ENCODE measurements at regions not wholly inside any gene's neighbourhood (a gene's known extent, or its start where the extent isn't known, plus 50 kb on each side); places are given as distances from the start of the nearest gene placed in this dataset.

- no peaks in the 10 kb centered on the region for H3K9me3 ChIP-seq (ENCODE audit: control insufficient read depth in 2 of 2, low read length in 2 of 2)
Observed at GRCh38 chr18:73923866-73924265, 223.8 kb downstream of the FBXO15 start.

GRCh38 chr18:73920033-73920432 is 227.6 kb downstream of the FBXO15 start:
- H3K9ac ChIP-seq (ENCODE audit: low read length in 2 of 2) = no peak overlapping the region
- no peak overlapping the region for H3K4me3 ChIP-seq (ENCODE audit: low read length in 2 of 2)
- H3K36me3 ChIP-seq (ENCODE audit: control insufficient read depth in 2 of 2, insufficient read depth in 2 of 2, low read length in 2 of 2) = no peaks in the 10 kb centered on the region
- no peaks in the 10 kb centered on the region for H3K9me3 ChIP-seq (ENCODE audit: control insufficient read depth in 2 of 2, low read length in 2 of 2)
- no peaks in the 10 kb centered on the region for H3K4me1 ChIP-seq (ENCODE audit: control insufficient read depth, insufficient read depth, low read length)
- no peak overlapping the region for H3K27ac ChIP-seq (ENCODE audit: low read length)
- no peaks in the 10 kb centered on the region for H3K27me3 ChIP-seq (ENCODE audit: control insufficient read depth in 1 of 2, insufficient read depth in 2 of 2, low read length in 2 of 2)

More at GRCh38 chr18:73923866-73924265, 223.8 kb downstream of the FBXO15 start:
- Histone ChIP-seq H3K36me3 (ENCODE audit: control insufficient read depth in 2 of 2, insufficient read depth in 2 of 2, low read length in 2 of 2) (no peaks in the 10 kb centered on the region), H3K4me1 (ENCODE audit: control insufficient read depth, insufficient read depth, low read length) (no peaks in the 10 kb centered on the region), H3K27me3 (ENCODE audit: control insufficient read depth in 1 of 2, insufficient read depth in 2 of 2, low read length in 2 of 2) (no peaks in the 10 kb centered on the region), H3K27ac (ENCODE audit: low read length) (no peak overlapping the region), H3K9ac (ENCODE audit: low read length in 2 of 2) (no peak overlapping the region), H3K4me3 (ENCODE audit: low read length in 2 of 2) (no peak overlapping the region)

- no peaks in the 10 kb centered on the region for H3K27me3 ChIP-seq (ENCODE audit: control insufficient read depth in 1 of 2, insufficient read depth in 2 of 2, low read length in 2 of 2)
Observed at GRCh38 chr18:73918816-73919215, 228.8 kb downstream of the FBXO15 start.

GRCh38 chr18:73917046-73917445 is 230.6 kb downstream of the FBXO15 start:
- H3K27me3 ChIP-seq (ENCODE audit: control insufficient read depth in 1 of 2, insufficient read depth in 2 of 2, low read length in 2 of 2) = no peaks in the 10 kb centered on the region
- no peaks in the 10 kb centered on the region for H3K36me3 ChIP-seq (ENCODE audit: control insufficient read depth in 2 of 2, insufficient read depth in 2 of 2, low read length in 2 of 2)
- H3K9ac ChIP-seq (ENCODE audit: low read length in 2 of 2) = no peak overlapping the region
- H3K27ac ChIP-seq (ENCODE audit: low read length) = no peak overlapping the region
- no peaks in the 10 kb centered on the region for H3K9me3 ChIP-seq (ENCODE audit: control insufficient read depth in 2 of 2, low read length in 2 of 2)
- no peaks in the 10 kb centered on the region for H3K4me1 ChIP-seq (ENCODE audit: control insufficient read depth, insufficient read depth, low read length)
- no peak overlapping the region for H3K4me3 ChIP-seq (ENCODE audit: low read length in 2 of 2)

More at GRCh38 chr18:73918816-73919215, 228.8 kb downstream of the FBXO15 start:
- Histone ChIP-seq H3K4me1 (ENCODE audit: control insufficient read depth, insufficient read depth, low read length) (no peaks in the 10 kb centered on the region), H3K27ac (ENCODE audit: low read length) (no peak overlapping the region), H3K9me3 (ENCODE audit: control insufficient read depth in 2 of 2, low read length in 2 of 2) (no peaks in the 10 kb centered on the region), H3K4me3 (ENCODE audit: low read length in 2 of 2) (no peak overlapping the region), H3K36me3 (ENCODE audit: control insufficient read depth in 2 of 2, insufficient read depth in 2 of 2, low read length in 2 of 2) (no peaks in the 10 kb centered on the region), H3K9ac (ENCODE audit: low read length in 2 of 2) (no peak overlapping the region)

GRCh38 chr18:73913505-73913904 is 234.1 kb downstream of the FBXO15 start:
- Histone ChIP-seq H3K9ac (ENCODE audit: low read length in 2 of 2) (no peak overlapping the region), H3K4me3 (ENCODE audit: low read length in 2 of 2) (no peak overlapping the region)

GRCh38 chr18:73908323-73908722 is 239.3 kb downstream of the FBXO15 start:
- H3K27ac ChIP-seq (ENCODE audit: low read length) = no peak overlapping the region
- no peaks in the 10 kb centered on the region for H3K4me1 ChIP-seq (ENCODE audit: control insufficient read depth, insufficient read depth, low read length)
- H3K27me3 ChIP-seq (ENCODE audit: control insufficient read depth in 1 of 2, insufficient read depth in 2 of 2, low read length in 2 of 2) = no peaks in the 10 kb centered on the region
- no peaks in the 10 kb centered on the region for H3K9me3 ChIP-seq (ENCODE audit: control insufficient read depth in 2 of 2, low read length in 2 of 2)
- H3K4me3 ChIP-seq (ENCODE audit: low read length in 2 of 2) = no peak overlapping the region
- no peak overlapping the region for H3K9ac ChIP-seq (ENCODE audit: low read length in 2 of 2)
- no peaks in the 10 kb centered on the region for H3K36me3 ChIP-seq (ENCODE audit: control insufficient read depth in 2 of 2, insufficient read depth in 2 of 2, low read length in 2 of 2)

More at GRCh38 chr18:73913505-73913904, 234.1 kb downstream of the FBXO15 start:
- H3K9me3 ChIP-seq (ENCODE audit: control insufficient read depth in 2 of 2, low read length in 2 of 2) = no peaks in the 10 kb centered on the region
- H3K4me1 ChIP-seq (ENCODE audit: control insufficient read depth, insufficient read depth, low read length) = no peaks in the 10 kb centered on the region
- no peak overlapping the region for H3K27ac ChIP-seq (ENCODE audit: low read length)
- no peaks in the 10 kb centered on the region for H3K36me3 ChIP-seq (ENCODE audit: control insufficient read depth in 2 of 2, insufficient read depth in 2 of 2, low read length in 2 of 2)
- H3K27me3 ChIP-seq (ENCODE audit: control insufficient read depth in 1 of 2, insufficient read depth in 2 of 2, low read length in 2 of 2) = no peaks in the 10 kb centered on the region

GRCh38 chr18:73901566-73901965 is 246.1 kb downstream of the FBXO15 start:
- Histone ChIP-seq H3K9me3 (ENCODE audit: control insufficient read depth in 2 of 2, low read length in 2 of 2) (no peaks in the 10 kb centered on the region), H3K27me3 (ENCODE audit: control insufficient read depth in 1 of 2, insufficient read depth in 2 of 2, low read length in 2 of 2) (no peaks in the 10 kb centered on the region), H3K27ac (ENCODE audit: low read length) (no peak overlapping the region), H3K4me3 (ENCODE audit: low read length in 2 of 2) (no peak overlapping the region), H3K4me1 (ENCODE audit: control insufficient read depth, insufficient read depth, low read length) (no peaks in the 10 kb centered on the region), H3K36me3 (ENCODE audit: control insufficient read depth in 2 of 2, insufficient read depth in 2 of 2, low read length in 2 of 2) (no peaks in the 10 kb centered on the region), H3K9ac (ENCODE audit: low read length in 2 of 2) (no peak overlapping the region)

GRCh38 chr18:73901151-73901550 is 246.5 kb downstream of the FBXO15 start:
- H3K4me3 ChIP-seq (ENCODE audit: low read length in 2 of 2) = no peak overlapping the region
- H3K27me3 ChIP-seq (ENCODE audit: control insufficient read depth in 1 of 2, insufficient read depth in 2 of 2, low read length in 2 of 2) = no peaks in the 10 kb centered on the region
- H3K9me3 ChIP-seq (ENCODE audit: control insufficient read depth in 2 of 2, low read length in 2 of 2) = no peaks in the 10 kb centered on the region
- H3K9ac ChIP-seq (ENCODE audit: low read length in 2 of 2) = no peak overlapping the region
- no peaks in the 10 kb centered on the region for H3K4me1 ChIP-seq (ENCODE audit: control insufficient read depth, insufficient read depth, low read length)
- no peaks in the 10 kb centered on the region for H3K36me3 ChIP-seq (ENCODE audit: control insufficient read depth in 2 of 2, insufficient read depth in 2 of 2, low read length in 2 of 2)
- H3K27ac ChIP-seq (ENCODE audit: low read length) = no peak overlapping the region

GRCh38 chr18:73900106-73900835 is 247.4 kb downstream of the FBXO15 start:
- Histone ChIP-seq H3K27me3 (ENCODE audit: control insufficient read depth in 1 of 2, insufficient read depth in 2 of 2, low read length in 2 of 2) (no peaks in the 10 kb centered on the region), H3K36me3 (ENCODE audit: control insufficient read depth in 2 of 2, insufficient read depth in 2 of 2, low read length in 2 of 2) (no peaks in the 10 kb centered on the region), H3K9me3 (ENCODE audit: control insufficient read depth in 2 of 2, low read length in 2 of 2) (no peaks in the 10 kb centered on the region), H3K4me1 (ENCODE audit: control insufficient read depth, insufficient read depth, low read length) (no peaks in the 10 kb centered on the region), H3K9ac (ENCODE audit: low read length in 2 of 2) (no peak overlapping the region), H3K4me3 (ENCODE audit: low read length in 2 of 2) (no peak overlapping the region), H3K27ac (ENCODE audit: low read length) (no peak overlapping the region)

- Histone ChIP-seq H3K4me3 (ENCODE audit: low read length in 2 of 2) (no peak overlapping the region), H3K9me3 (ENCODE audit: control insufficient read depth in 2 of 2, low read length in 2 of 2) (no peaks in the 10 kb centered on the region), H3K27me3 (ENCODE audit: control insufficient read depth in 1 of 2, insufficient read depth in 2 of 2, low read length in 2 of 2) (no peaks in the 10 kb centered on the region), H3K9ac (ENCODE audit: low read length in 2 of 2) (no peak overlapping the region), H3K27ac (ENCODE audit: low read length) (no peak overlapping the region), H3K4me1 (ENCODE audit: control insufficient read depth, insufficient read depth, low read length) (no peaks in the 10 kb centered on the region), H3K36me3 (ENCODE audit: control insufficient read depth in 2 of 2, insufficient read depth in 2 of 2, low read length in 2 of 2) (no peaks in the 10 kb centered on the region)
Observed at GRCh38 chr18:73897517-73897916, 250.1 kb downstream of the FBXO15 start.

GRCh38 chr18:73896685-73897084 is 250.9 kb downstream of the FBXO15 start:
- Histone ChIP-seq H3K27ac (ENCODE audit: low read length) (no peak overlapping the region), H3K9me3 (ENCODE audit: control insufficient read depth in 2 of 2, low read length in 2 of 2) (no peaks in the 10 kb centered on the region)

More at GRCh38 chr18:73896685-73897084, 250.9 kb downstream of the FBXO15 start:
- Histone ChIP-seq H3K36me3 (ENCODE audit: control insufficient read depth in 2 of 2, insufficient read depth in 2 of 2, low read length in 2 of 2) (no peaks in the 10 kb centered on the region), H3K27me3 (ENCODE audit: control insufficient read depth in 1 of 2, insufficient read depth in 2 of 2, low read length in 2 of 2) (no peaks in the 10 kb centered on the region), H3K4me1 (ENCODE audit: control insufficient read depth, insufficient read depth, low read length) (no peaks in the 10 kb centered on the region), H3K4me3 (ENCODE audit: low read length in 2 of 2) (no peak overlapping the region), H3K9ac (ENCODE audit: low read length in 2 of 2) (no peak overlapping the region)
